Breast epithelium (tissue), 3 donors: ENCODE measurements at regions not wholly inside any gene's neighbourhood (a gene's known extent, or its start where the extent isn't known, plus 50 kb on each side); places are given as distances from the start of the nearest gene placed in this dataset.

ENCODE experiments used
- CTCF ChIP-seq, 3 donors: fragments of 450-650 bp; IDR thresholded peaks; one replicate each; pipeline ENCODE4 v1.5.1; 2016 to 2017; ENCODE audit warnings: antibody characterized with exemption in 3 of 3, mild to moderate bottlenecking in 3 of 3, moderate library complexity in 3 of 3
- POLR2AphosphoS5 ChIP-seq, 3 donors: sonication (generic); formaldehyde crosslinking; IDR thresholded peaks; one replicate each; pipeline ENCODE4 v1.6.1; 2017; ENCODE audit warnings: antibody characterized with exemption in 3 of 3

DNA sequence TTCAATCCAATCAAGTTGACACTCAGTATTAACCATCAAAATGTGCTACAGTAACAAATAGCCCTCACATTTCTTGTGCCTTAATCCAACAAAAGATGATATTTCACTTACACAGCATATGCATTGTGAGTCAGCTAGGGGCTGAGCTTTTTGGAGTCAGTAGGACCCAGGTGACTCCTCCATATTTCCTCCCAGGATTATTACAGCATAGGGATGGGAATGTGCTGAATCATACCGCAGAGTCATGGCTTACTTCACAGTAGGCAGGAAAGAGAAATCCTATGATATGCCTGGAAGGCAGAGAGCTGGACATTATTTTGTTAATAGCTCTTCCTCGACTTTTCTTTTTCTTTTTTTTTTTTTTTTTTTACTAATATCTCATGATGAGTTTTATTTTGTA lies 153.3 kb downstream of the TMEM182 start:
- no peak for TF ChIP-seq CTCF (IDR thresholded peaks at IDR 0.05)
- TF ChIP-seq POLR2AphosphoS5 (IDR thresholded peaks at IDR 0.05): no peak
